ENCODE measurements at regions not wholly inside any gene's neighbourhood (a gene's known extent, or its start where the extent isn't known, plus 50 kb on each side); places are given as distances from the start of the nearest gene placed in this dataset.

GRCh38 chr12:91357381-91357780 lies 174.8 kb upstream of the DCN start:
- DNase-seq (ENCODE audit: low spot score), result peak; percentile 49

GRCh38 chr12:91356405-91356804 lies 173.8 kb upstream of the DCN start:
- DNase-seq (ENCODE audit: low spot score), result no peak

- peak; percentile 79 for DNase-seq (ENCODE audit: low spot score)
These were observed 172.8 kb upstream of the DCN start for GRCh38 chr12:91355150-91356006.

GRCh38 chr12:91353266-91353665 lies 170.6 kb upstream of the DCN start:
- DNase-seq (ENCODE audit: low spot score), result no peak

- no peak for DNase-seq (ENCODE audit: low spot score)
These were observed 166.9 kb upstream of the DCN start for GRCh38 chr12:91349476-91349875.

GRCh38 chr12:91347481-91348214 lies 165.0 kb upstream of the DCN start:
- DNase-seq (ENCODE audit: low spot score), result no peak

- DNase-seq (ENCODE audit: low spot score), result no peak
These were observed 164.2 kb upstream of the DCN start for GRCh38 chr12:91346827-91347226.

- no peak for DNase-seq (ENCODE audit: low spot score)
These were observed 161.8 kb upstream of the DCN start for GRCh38 chr12:91344408-91344807.

GRCh38 chr12:91343010-91343409 lies 160.4 kb upstream of the DCN start:
- DNase-seq (ENCODE audit: low spot score), result no peak

- DNase-seq (ENCODE audit: low spot score), result no peak
These were observed 156.5 kb upstream of the DCN start for GRCh38 chr12:91339106-91339505.

- no peak for DNase-seq (ENCODE audit: low spot score)
These were observed 153.1 kb upstream of the DCN start for GRCh38 chr12:91335699-91336098.

GRCh38 chr12:91333966-91334365 lies 151.3 kb upstream of the DCN start:
- DNase-seq (ENCODE audit: low spot score), result no peak

GRCh38 chr12:91332302-91332701 lies 149.7 kb upstream of the DCN start:
- no peak for DNase-seq (ENCODE audit: low spot score)

GRCh38 chr12:91331371-91331770 lies 148.8 kb upstream of the DCN start:
- no peak for DNase-seq (ENCODE audit: low spot score)

- no peak for DNase-seq (ENCODE audit: low spot score)
These were observed 145.8 kb upstream of the DCN start for GRCh38 chr12:91328451-91328850.

- no peak for DNase-seq (ENCODE audit: low spot score)
These were observed 145.3 kb upstream of the DCN start for GRCh38 chr12:91327889-91328288.

- DNase-seq (ENCODE audit: low spot score), result no peak
These were observed 144.5 kb upstream of the DCN start for GRCh38 chr12:91327131-91327530.

GRCh38 chr12:91326058-91327027 lies 143.7 kb upstream of the DCN start:
- DNase-seq (ENCODE audit: low spot score), result peak; percentile 62

GRCh38 chr12:91320999-91321398 lies 138.4 kb upstream of the DCN start:
- no peak for DNase-seq (ENCODE audit: low spot score)

- no peak for DNase-seq (ENCODE audit: low spot score)
These were observed 136.6 kb upstream of the DCN start for GRCh38 chr12:91319071-91319760.

- no peak for DNase-seq (ENCODE audit: low spot score)
These were observed 134.7 kb upstream of the DCN start for GRCh38 chr12:91317306-91317705.
